Endothelial cell of umbilical vein (primary cell): ENCODE measurements at regions not wholly inside any gene's neighbourhood (a gene's known extent, or its start where the extent isn't known, plus 50 kb on each side); places are given as distances from the start of the nearest gene placed in this dataset.

ENCODE experiments used
- POLR2AphosphoS5 ChIP-seq: IDR thresholded peaks from 2 replicates; pipeline ENCODE4 v1.6.1; 2012; ENCODE audit warnings: low read depth, mild to moderate bottlenecking, control low read depth, low read length, moderate library complexity; ENCODE audit not compliant: insufficient read depth
- TF ChIP-seq, protein P1 (sequence below), 2 donors: IDR thresholded peaks; 1 replicate in 1 of 2; 2 replicates in 1 of 2; pipeline ENCODE4 v1.5.1; 2011; ENCODE audit warnings: low read length in 2 of 2, mild to moderate bottlenecking in 2 of 2, moderate library complexity in 2 of 2, control low read depth in 1 of 2, inconsistent platforms in 1 of 2, low read depth in 1 of 2; ENCODE audit not compliant: insufficient read depth in 1 of 2; ENCODE audit errors: extremely low read depth in 1 of 2

DNA sequence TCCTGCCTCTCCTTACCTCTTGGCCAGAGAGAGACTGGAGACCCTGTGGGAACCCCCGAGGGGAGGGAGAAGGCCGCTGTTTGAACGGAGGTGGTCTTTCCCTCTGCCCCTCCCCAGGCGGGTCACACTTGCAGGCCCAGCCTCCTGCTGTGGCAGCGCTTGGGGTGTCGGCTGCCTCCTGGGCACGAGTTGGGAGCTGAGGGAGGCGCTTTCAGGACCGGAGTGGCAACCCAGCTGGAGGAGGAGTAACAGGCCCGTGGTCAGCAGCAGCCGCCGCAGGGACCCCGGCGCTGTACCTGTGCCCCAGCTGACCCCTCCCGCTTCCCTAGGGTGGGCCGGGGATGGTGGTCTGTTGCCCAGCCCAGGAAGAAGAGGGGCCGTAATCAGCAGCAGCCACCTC, 278.3 kb downstream of the SEC14L1 start:
- TF ChIP-seq POLR2AphosphoS5: no peak
- TF ChIP-seq, protein P1, sequence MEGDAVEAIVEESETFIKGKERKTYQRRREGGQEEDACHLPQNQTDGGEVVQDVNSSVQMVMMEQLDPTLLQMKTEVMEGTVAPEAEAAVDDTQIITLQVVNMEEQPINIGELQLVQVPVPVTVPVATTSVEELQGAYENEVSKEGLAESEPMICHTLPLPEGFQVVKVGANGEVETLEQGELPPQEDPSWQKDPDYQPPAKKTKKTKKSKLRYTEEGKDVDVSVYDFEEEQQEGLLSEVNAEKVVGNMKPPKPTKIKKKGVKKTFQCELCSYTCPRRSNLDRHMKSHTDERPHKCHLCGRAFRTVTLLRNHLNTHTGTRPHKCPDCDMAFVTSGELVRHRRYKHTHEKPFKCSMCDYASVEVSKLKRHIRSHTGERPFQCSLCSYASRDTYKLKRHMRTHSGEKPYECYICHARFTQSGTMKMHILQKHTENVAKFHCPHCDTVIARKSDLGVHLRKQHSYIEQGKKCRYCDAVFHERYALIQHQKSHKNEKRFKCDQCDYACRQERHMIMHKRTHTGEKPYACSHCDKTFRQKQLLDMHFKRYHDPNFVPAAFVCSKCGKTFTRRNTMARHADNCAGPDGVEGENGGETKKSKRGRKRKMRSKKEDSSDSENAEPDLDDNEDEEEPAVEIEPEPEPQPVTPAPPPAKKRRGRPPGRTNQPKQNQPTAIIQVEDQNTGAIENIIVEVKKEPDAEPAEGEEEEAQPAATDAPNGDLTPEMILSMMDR (IDR thresholded peaks at IDR 0.05; ENCODE audit: extremely low read depth in 1 of 2, insufficient read depth in 1 of 2, low read depth in 1 of 2, low read length in 2 of 2): no peak
